Right lobe of liver (tissue), 6 donors: ENCODE measurements at regions not wholly inside any gene's neighbourhood (a gene's known extent, or its start where the extent isn't known, plus 50 kb on each side); places are given as distances from the start of the nearest gene placed in this dataset.

ENCODE experiments used
- ATAC-seq, 4 donors: fragments of 200-7000 bp; cut with Tn5 transposase; one replicate each; pipeline ENCODE4 v1.9.1; 2020; ENCODE audit warnings: mild to moderate bottlenecking in 4 of 4, moderate library complexity in 4 of 4
- DNase-seq, 3 donors: peaks; one replicate each; pipeline ENCODE4 v3.0.0-alpha.2; 2020
- H3K27ac ChIP-seq, 3 donors: fragments of 200-600 bp; one replicate each; pipeline ENCODE4 v1.8.0; 2022
- H3K27me3 ChIP-seq, 2 donors: fragments of 200-600 bp; one replicate each; pipeline ENCODE4 v1.8.0; 2022
- H3K36me3 ChIP-seq, 4 donors: fragments of 200-600 bp; sonication (generic) in 1 of 4; one replicate each; pipeline versions ENCODE4 v1.5.1 to v1.8.0; 2017 to 2022; ENCODE audit warnings: control low read depth in 1 of 4
- H3K4me1 ChIP-seq, 4 donors: fragments of 200-600 bp; sonication (generic) in 1 of 4; one replicate each; pipeline versions ENCODE4 v1.5.1 to v1.8.0; 2017 to 2022; ENCODE audit warnings: control low read depth in 1 of 4
- H3K4me3 ChIP-seq, 3 donors: fragments of 200-600 bp; one replicate each; pipeline ENCODE4 v1.8.0; 2022
- H3K9me3 ChIP-seq, 4 donors: fragments of 200-600 bp; sonication (generic) in 1 of 4; one replicate each; pipeline versions ENCODE4 v1.5.1 to v1.8.0; 2017 to 2022; ENCODE audit warnings: control low read depth in 1 of 4
- CTCF ChIP-seq, 4 donors: fragments of 200-600 bp in 3 of 4; fragments of 450-650 bp in 1 of 4; IDR thresholded peaks; one replicate each; pipeline versions ENCODE4 v1.5.1 to v1.8.0; 2016 to 2022; ENCODE audit warnings: antibody characterized with exemption in 4 of 4, mild to moderate bottlenecking in 2 of 4
- POLR2A ChIP-seq: fragments of 450-650 bp; IDR thresholded peaks from one replicate; pipeline ENCODE4 v1.6.1; 2017; ENCODE audit warnings: antibody characterized with exemption, mild to moderate bottlenecking
- WGBS: methylation state at CpG from one replicate; pipeline ENCODE4 v1.1.6; 2018; ENCODE audit warnings: low coverage, low lambda C conversion rate; ENCODE audit not compliant: insufficient coverage; ENCODE audit errors: missing lambda C conversion rate; 5-methylcytosine and 5-hydroxymethylcytosine counted together
- intact Hi-C, 2 donors: fragments of 100-400 bp; cut with DNase I; formaldehyde crosslinking; loops; one replicate each; pipeline versions ENCODE4 v1.11.2 to v1.14.1; 2022
- donor health status: DM: no; HTN: yes; CAD: no.
- donor health status: DM: no; HTN: no; CAD: no.
- donor health status: DM: no; HTN: no; CAD: no.
- donor health status: DM: no; HTN: yes; CAD: no.
- donor health status: DM: no; HTN: yes; CAD: no.

GRCh38 chr1:30028283-30028682 lies 695.1 kb downstream of the MATN1 start:
- DNase-seq (no peak), ATAC-seq (no peak)
- intact Hi-C loops: no loop called here
- Histone ChIP-seq H3K27me3 (no peaks in the 10 kb centered on the region), H3K27ac (no peak overlapping the region), H3K36me3 (no peaks in the 10 kb centered on the region), H3K9me3 (no peaks in the 10 kb centered on the region), H3K4me3 (no peak overlapping the region), H3K4me1 (no peaks in the 10 kb centered on the region)
- 74% methylated on average over 2 of the region's 2 CpGs for WGBS
- TF ChIP-seq CTCF (IDR thresholded peaks at IDR 0.05) (no peak), POLR2A (no peak)

DNA sequence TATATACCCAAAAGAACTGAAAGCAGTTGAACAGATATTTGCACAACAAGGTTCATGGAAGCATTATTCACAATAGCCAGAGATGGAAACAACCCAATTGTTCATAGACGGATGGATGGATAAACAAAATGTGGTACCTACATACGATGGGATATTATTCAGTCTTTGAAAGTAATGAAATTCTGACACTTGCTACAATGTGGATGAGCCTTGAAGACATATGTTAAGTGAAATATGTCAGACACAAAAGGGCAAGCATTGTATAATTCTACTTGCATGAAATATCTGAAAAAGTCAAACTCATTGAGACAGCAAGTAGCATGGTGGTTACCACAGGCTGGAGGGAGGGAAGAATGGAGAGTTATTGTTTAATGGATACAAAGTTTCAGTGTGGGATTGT lies 696.1 kb downstream of the MATN1 start:
- Histone ChIP-seq H3K9me3 (no peaks in the 10 kb centered on the region), H3K27me3 (no peaks in the 10 kb centered on the region), H3K4me3 (no peak overlapping the region), H3K27ac (no peak overlapping the region), H3K4me1 (no peaks in the 10 kb centered on the region), H3K36me3 (no peaks in the 10 kb centered on the region)
- DNase-seq (no peak), ATAC-seq (no peak)
- intact Hi-C loops: no loop called here
- WGBS: 42% methylated on average over 2 of the region's 2 CpGs
- TF ChIP-seq CTCF (IDR thresholded peaks at IDR 0.05) (no peak), POLR2A (no peak)

DNA sequence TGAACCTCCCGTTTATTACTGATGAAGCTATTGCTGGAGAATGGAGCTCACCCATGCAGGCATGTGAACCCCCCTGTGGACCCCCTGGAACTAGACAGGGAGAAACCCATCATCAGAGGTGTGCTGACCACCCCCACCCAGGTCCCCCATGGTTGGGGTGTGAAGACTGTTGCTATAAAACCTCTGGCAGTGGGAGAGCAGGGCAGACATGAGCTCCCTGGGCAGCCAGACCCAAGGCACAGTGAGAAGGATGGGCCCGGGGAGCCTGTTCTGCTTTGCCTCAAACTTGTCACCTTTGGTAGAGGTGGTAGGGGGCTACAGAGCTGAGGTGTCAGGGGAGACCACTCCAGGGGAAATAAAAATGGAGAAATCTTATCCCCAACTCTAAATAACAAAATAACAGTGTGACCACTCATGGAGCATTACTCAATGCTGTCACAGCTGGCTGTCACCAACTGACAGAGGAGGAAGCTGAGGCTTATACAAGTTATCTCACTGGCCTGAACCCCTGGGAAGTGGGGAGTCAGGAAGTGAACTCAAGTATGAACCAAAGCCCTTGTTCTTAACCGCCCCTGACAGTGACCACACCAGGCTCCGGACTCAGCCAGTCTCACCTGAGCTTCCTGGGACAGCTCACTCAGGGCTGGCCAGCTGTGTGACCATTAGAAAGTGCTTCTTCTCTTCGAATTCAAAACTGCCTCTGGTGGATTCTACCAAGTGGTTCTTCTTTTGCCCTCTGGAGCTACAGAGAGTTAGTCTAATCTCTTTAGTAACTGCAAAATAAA lies 698.8 kb downstream of the MATN1 start:
- no peak for TF ChIP-seq POLR2A
- no peak for TF ChIP-seq CTCF (IDR thresholded peaks at IDR 0.05)
- DNase-seq: no peak
- 39% methylated on average over 5 of the region's 5 CpGs for WGBS

DNA sequence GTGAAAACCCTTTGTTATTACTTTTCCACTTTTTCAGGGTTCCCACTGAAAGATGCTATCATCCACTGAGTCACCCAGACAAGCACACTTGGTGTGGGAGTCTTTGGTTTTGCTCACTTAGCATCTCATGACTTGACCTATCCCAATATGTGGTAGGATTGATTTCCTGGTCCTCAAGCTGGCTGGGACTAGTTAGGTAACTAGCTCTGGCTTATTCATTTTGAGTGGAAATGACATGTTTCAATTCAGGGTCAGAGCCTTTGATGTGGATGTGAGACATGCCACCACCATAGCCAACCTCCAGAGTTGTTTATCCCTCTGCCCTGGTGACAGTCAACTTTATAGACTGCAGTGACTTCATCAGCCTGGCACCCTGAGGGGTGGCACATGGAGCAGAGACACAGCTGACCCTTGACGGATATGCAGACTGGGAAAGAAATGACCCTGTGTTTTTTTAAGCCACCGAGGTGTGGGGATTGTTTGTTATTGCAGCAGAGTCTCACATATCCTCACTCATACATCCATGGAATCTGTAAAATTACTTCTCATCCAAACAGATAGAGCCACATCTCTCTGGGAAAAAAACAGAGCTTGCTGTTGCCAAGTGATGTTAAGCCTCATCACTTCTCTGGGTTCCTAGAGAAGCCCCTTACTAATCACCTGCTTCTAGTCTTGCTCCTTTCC lies 699.9 kb downstream of the MATN1 start:
- intact Hi-C loops: no loop called here
- Histone ChIP-seq H3K4me1 (no peaks in the 10 kb centered on the region), H3K4me3 (no peak overlapping the region), H3K9me3 (no peaks in the 10 kb centered on the region), H3K36me3 (no peaks in the 10 kb centered on the region), H3K27me3 (no peaks in the 10 kb centered on the region), H3K27ac (no peak overlapping the region)
- DNase-seq: no peak
- ATAC-seq: no peak
- WGBS: no CpG with 5 or more reads among the region's 2 CpGs
- TF ChIP-seq POLR2A: no peak
- no peak for TF ChIP-seq CTCF (IDR thresholded peaks at IDR 0.05)

More for the DNA sequence above, 698.8 kb downstream of the MATN1 start:
- Histone ChIP-seq H3K9me3 (no peaks in the 10 kb centered on the region), H3K27me3 (no peaks in the 10 kb centered on the region), H3K4me1 (no peaks in the 10 kb centered on the region), H3K36me3 (no peaks in the 10 kb centered on the region), H3K27ac (no peak overlapping the region), H3K4me3 (no peak overlapping the region)
- ATAC-seq: peak in 3 of 4 donors; percentile 30 to 52 (median 41)
- intact Hi-C loops: no loop called here
